PC-3 (cell line): ENCODE measurements at regions not wholly inside any gene's neighbourhood (a gene's known extent, or its start where the extent isn't known, plus 50 kb on each side); places are given as distances from the start of the nearest gene placed in this dataset.
"Not testable (repeated sequence)": the region's sequence is repeated elsewhere in the genome, so short reads cannot be mapped to it uniquely, and the experiment has no call there.

Source experiments
- ATAC-seq: fragments of 200-7000 bp; cut with Tn5 transposase; 2 replicates; pipeline ENCODE4 v1.9.1; 2020; ENCODE audit warnings: mild to moderate bottlenecking, moderate library complexity
- BruUV-seq: library from RNA; stranded (reverse); fragments of 400-500 nt; replicated peaks from 2 replicates; lab custom pipeline; 2021; lab: Mats Ljungman, UMichigan
- CTCF ChIA-PET: fragments of 300-600 bp; sonication (Branson Sonifier 250); formaldehyde crosslinking; loops from one replicate; lab custom pipeline; 2022; ENCODE audit warnings: antibody characterized with exemption; lab: Charles Lee
- POLR2A ChIA-PET: fragments of 300-600 bp; sonication (Branson Sonifier 250); formaldehyde crosslinking; loops from one replicate; lab custom pipeline; 2022; ENCODE audit warnings: antibody characterized with exemption; ENCODE audit not compliant: unreplicated experiment; lab: Charles Lee
- DNase-seq: peaks from one replicate; pipeline ENCODE4 v3.0.0-alpha.2; 2015
- H2AFZ ChIP-seq: fragments of 300-600 bp; sonication (generic); 2 replicates; pipeline ENCODE4 v1.6.0; 2016; ENCODE audit warnings: antibody characterized with exemption, low read length
- H3F3A ChIP-seq: fragments of 300-600 bp; sonication (generic); one replicate; pipeline ENCODE4 v1.6.0; 2017; ENCODE audit warnings: antibody characterized with exemption, low read length, control low read depth, mild to moderate bottlenecking; ENCODE audit not compliant: unreplicated experiment
- H3K27ac ChIP-seq: fragments of 300-600 bp; sonication (generic); 2 replicates; pipeline ENCODE4 v1.5.1; 2016; ENCODE audit warnings: mild to moderate bottlenecking, low read length
- H3K27me3 ChIP-seq: fragments of 300-600 bp; sonication (generic); 2 replicates; pipeline ENCODE4 v1.6.1; 2016; ENCODE audit warnings: low read length, mixed read lengths
- H3K36me3 ChIP-seq: fragments of 300-600 bp; sonication (generic); 2 replicates; pipeline ENCODE4 v1.6.1; 2016; ENCODE audit warnings: low read depth, mixed run types, low read length, mixed read lengths
- H3K4me1 ChIP-seq: fragments of 300-600 bp; sonication (generic); 2 replicates; pipeline ENCODE4 v1.5.1; 2016; ENCODE audit warnings: low read length; ENCODE audit not compliant: insufficient read depth
- H3K4me2 ChIP-seq: fragments of 300-600 bp; sonication (generic); 2 replicates; pipeline ENCODE4 v1.6.0; 2016; ENCODE audit warnings: low read length
- H3K4me3 ChIP-seq: fragments of 300-600 bp; sonication (generic); 2 replicates; pipeline ENCODE4 v1.5.1; 2016; ENCODE audit warnings: mild to moderate bottlenecking, low read length, mixed read lengths
- H3K79me2 ChIP-seq: fragments of 300-600 bp; sonication (generic); 2 replicates; pipeline ENCODE4 v1.6.1; 2017; ENCODE audit warnings: low read length, mixed read lengths
- H3K9ac ChIP-seq: fragments of 300-600 bp; sonication (generic); 2 replicates; pipeline ENCODE4 v1.6.0; 2016; ENCODE audit warnings: mild to moderate bottlenecking, low read length
- H3K9me2 ChIP-seq: fragments of 300-600 bp; sonication (generic); replicated peaks from 2 replicates; pipeline ENCODE4 v1.6.1; 2016; ENCODE audit warnings: mixed run types, low read length, mixed read lengths
- H3K9me3 ChIP-seq: fragments of 300-600 bp; sonication (generic); 2 replicates; pipeline ENCODE4 v1.6.1; 2016; ENCODE audit warnings: low read length, mixed read lengths
- H4K20me1 ChIP-seq: fragments of 300-600 bp; sonication (generic); 2 replicates; pipeline ENCODE4 v1.6.1; 2016; ENCODE audit warnings: low read length, mixed read lengths
- EZH2 ChIP-seq: fragments of 300-600 bp; sonication (generic); IDR thresholded peaks from one replicate; pipeline ENCODE4 v1.6.1; 2017; ENCODE audit warnings: antibody characterized with exemption, mild to moderate bottlenecking, low read length; ENCODE audit not compliant: unreplicated experiment
- EZH2phosphoT487 ChIP-seq: fragments of 300-600 bp; sonication (generic); IDR thresholded peaks from 2 replicates; pipeline ENCODE4 v1.6.1; 2018; ENCODE audit warnings: mild to moderate bottlenecking, antibody characterized with exemption, low read length, borderline replicate concordance
- intact Hi-C: fragments of 100-400 bp; cut with micrococcal nuclease; formaldehyde crosslinking; loops from 2 replicates; pipeline ENCODE4 v1.9.0; 2023
- TF ChIP-seq, protein P1 (sequence below): fragments of 300-600 bp; sonication (generic); conservative IDR thresholded peaks from 2 replicates; pipeline ENCODE4 v1.5.1; 2017; ENCODE audit warnings: antibody characterized with exemption, low read depth, mild to moderate bottlenecking, low read length

DNA sequence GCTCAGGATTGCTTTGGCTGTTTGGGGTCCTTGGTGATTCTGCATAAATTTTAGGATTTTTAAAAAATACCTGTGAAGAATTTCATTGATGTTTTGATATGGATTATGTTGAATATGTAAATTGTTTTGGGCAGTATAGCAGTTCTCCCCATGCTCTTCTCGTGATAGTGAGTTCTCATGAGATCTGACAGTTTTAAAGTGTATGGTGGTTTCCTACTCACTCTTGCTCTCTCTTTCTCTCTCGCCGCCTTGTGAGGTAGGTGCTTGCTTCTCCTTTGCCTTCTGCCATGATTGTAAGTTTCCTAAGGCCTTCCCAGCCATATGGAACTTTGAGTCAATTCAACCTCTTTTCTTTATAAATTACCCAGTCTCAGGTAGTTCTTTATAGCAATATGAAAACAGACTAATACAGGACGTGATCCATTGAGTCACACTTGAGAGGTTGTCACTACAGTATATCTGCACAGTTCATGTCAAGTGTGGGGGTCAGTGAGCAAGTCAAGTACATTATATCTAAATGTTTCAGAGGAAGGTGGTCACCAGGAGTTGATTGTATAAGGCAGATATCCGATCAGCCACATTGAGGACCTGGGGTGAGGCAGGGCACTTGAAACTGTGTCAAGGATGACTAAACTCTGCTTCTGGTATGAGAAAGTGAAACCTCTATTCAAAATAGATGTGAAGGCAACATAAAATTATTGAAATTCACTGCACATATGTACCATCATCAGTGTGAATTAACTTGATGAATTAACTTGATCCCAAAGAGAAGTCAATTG, 70.7 kb upstream of the CCDC179 start:
- CTCF ChIA-PET, result no interaction called here
- BruUV-seq, result no TSS peak

GRCh38 chr11:22938691-22939090, 78.4 kb upstream of the CCDC179 start:
- H3K9me3 ChIP-seq, result no peaks in the 10 kb centered on the region
- no peak for ATAC-seq
- H4K20me1 ChIP-seq, result no peaks in the 10 kb centered on the region
- no peak overlapping the region for H3K4me2 ChIP-seq
- H3K9ac ChIP-seq, result no peak overlapping the region
- H3K79me2 ChIP-seq, result no peaks in the 10 kb centered on the region
- H3K9me2 ChIP-seq, result no peaks in the 10 kb centered on the region
- H3K27ac ChIP-seq, result no peak overlapping the region
- intact Hi-C loops, result no loop called here
- CTCF ChIA-PET, result no interaction called here
- no peaks in the 10 kb centered on the region for H3K4me1 ChIP-seq
- no peak for DNase-seq
- no peaks in the 10 kb centered on the region for H3F3A ChIP-seq
- no peak overlapping the region for H2AFZ ChIP-seq
- no peaks in the 10 kb centered on the region for H3K27me3 ChIP-seq
- POLR2A ChIA-PET, result no interaction called here
- no peaks in the 10 kb centered on the region for H3K36me3 ChIP-seq
- no peak overlapping the region for H3K4me3 ChIP-seq
- TF ChIP-seq, protein P1, sequence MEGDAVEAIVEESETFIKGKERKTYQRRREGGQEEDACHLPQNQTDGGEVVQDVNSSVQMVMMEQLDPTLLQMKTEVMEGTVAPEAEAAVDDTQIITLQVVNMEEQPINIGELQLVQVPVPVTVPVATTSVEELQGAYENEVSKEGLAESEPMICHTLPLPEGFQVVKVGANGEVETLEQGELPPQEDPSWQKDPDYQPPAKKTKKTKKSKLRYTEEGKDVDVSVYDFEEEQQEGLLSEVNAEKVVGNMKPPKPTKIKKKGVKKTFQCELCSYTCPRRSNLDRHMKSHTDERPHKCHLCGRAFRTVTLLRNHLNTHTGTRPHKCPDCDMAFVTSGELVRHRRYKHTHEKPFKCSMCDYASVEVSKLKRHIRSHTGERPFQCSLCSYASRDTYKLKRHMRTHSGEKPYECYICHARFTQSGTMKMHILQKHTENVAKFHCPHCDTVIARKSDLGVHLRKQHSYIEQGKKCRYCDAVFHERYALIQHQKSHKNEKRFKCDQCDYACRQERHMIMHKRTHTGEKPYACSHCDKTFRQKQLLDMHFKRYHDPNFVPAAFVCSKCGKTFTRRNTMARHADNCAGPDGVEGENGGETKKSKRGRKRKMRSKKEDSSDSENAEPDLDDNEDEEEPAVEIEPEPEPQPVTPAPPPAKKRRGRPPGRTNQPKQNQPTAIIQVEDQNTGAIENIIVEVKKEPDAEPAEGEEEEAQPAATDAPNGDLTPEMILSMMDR, result no peak
- TF ChIP-seq EZH2phosphoT487, result no peak
- BruUV-seq, result no TSS peak

More for the DNA sequence above, 70.7 kb upstream of the CCDC179 start:
- DNase-seq, result no peak
- POLR2A ChIA-PET, result no interaction called here
- no peaks in the 10 kb centered on the region for H3K27me3 ChIP-seq
- H3K9me3 ChIP-seq, result no peaks in the 10 kb centered on the region
- H3K36me3 ChIP-seq, result no peaks in the 10 kb centered on the region
- H3K9ac ChIP-seq, result no peak overlapping the region
- H2AFZ ChIP-seq, result no peak overlapping the region
- no peak overlapping the region for H3K4me2 ChIP-seq
- H3K4me3 ChIP-seq, result no peak overlapping the region
- no peaks in the 10 kb centered on the region for H3K79me2 ChIP-seq
- H4K20me1 ChIP-seq, result no peaks in the 10 kb centered on the region
- no peaks in the 10 kb centered on the region for H3K9me2 ChIP-seq
- no peaks in the 10 kb centered on the region for H3F3A ChIP-seq
- no peaks in the 10 kb centered on the region for H3K4me1 ChIP-seq
- intact Hi-C loops, result no loop called here
- no peak overlapping the region for H3K27ac ChIP-seq
- TF ChIP-seq EZH2 (no peak), EZH2phosphoT487 (no peak)
- TF ChIP-seq, protein P1, result no peak
- no peak for ATAC-seq

- H3K9ac ChIP-seq, BruUV-seq, H3K9me3 ChIP-seq, intact Hi-C loops, H3K36me3 ChIP-seq, H3K9me2 ChIP-seq, DNase-seq, H3K4me1 ChIP-seq, CTCF ChIA-PET, H3K27me3 ChIP-seq, H3K4me2 ChIP-seq, H3K4me3 ChIP-seq, H4K20me1 ChIP-seq, H3K27ac ChIP-seq, ATAC-seq, H2AFZ ChIP-seq, POLR2A ChIA-PET, H3F3A ChIP-seq, H3K79me2 ChIP-seq: not testable (repeated sequence)
Measured at GRCh38 chr11:22941544-22941943, 81.3 kb upstream of the CCDC179 start.
